ENCODE measurements at regions not wholly inside any gene's neighbourhood (a gene's known extent, or its start where the extent isn't known, plus 50 kb on each side); places are given as distances from the start of the nearest gene placed in this dataset.

DNA sequence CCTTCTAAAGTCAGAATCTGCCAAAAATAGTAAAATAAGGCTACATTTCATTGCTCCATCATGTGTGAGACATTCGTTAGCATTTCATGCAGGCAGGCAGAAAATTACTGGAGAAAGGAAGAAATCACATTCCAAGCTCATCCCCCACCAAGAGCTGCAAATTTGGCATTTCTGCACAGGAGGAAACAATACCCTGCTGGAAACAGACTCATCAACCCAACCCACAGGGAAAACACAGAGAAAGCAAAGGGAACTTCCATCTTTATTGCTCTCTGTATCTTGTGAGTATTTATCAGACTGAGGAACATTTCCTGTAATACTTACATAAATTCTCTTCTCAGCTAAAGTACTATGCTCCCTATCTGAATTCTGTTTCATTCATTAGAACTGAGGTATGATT lies 95.7 kb downstream of the KCTD12 start:
- Histone ChIP-seq H3K4me3 (ENCODE audit: low read length) (no peak overlapping the region), H3K36me3 (ENCODE audit: insufficient read depth, low read length) (no peaks in the 10 kb centered on the region), H3K4me1 (ENCODE audit: insufficient read depth, low read length) (no peaks in the 10 kb centered on the region), H3K27ac (ENCODE audit: low read depth in 1 of 2, low read length in 2 of 2) (no peak overlapping the region), H3K27me3 (ENCODE audit: control insufficient read depth in 1 of 2, insufficient read depth in 2 of 2, low read length in 2 of 2) (no peaks in the 10 kb centered on the region), H3K9me3 (ENCODE audit: control insufficient read depth in 1 of 2, insufficient read depth in 1 of 2, low read length in 2 of 2) (no peaks in the 10 kb centered on the region)
- H3K4me1 Mint-ChIP-seq (ENCODE audit: low read depth): no peaks in the 10 kb centered on the region
- ATAC-seq (ENCODE audit: poor library complexity): no peak
- no peaks in the 10 kb centered on the region for H3K36me3 Mint-ChIP-seq (ENCODE audit: low read depth)
- H3K27me3 Mint-ChIP-seq: no peaks in the 10 kb centered on the region
- peak in 1 of 14 experiments; percentile 9 for DNase-seq
- ChIA-PET CTCF (no interaction called here), POLR2A (no interaction called here)
- H3K9me3 Mint-ChIP-seq: peaks cover 5% of the 10 kb centered on the region
- no peak overlapping the region for H3K27ac Mint-ChIP-seq
- no peak overlapping the region for H3K4me3 Mint-ChIP-seq
- intact Hi-C loops (cut with DNase I, micrococcal nuclease): no loop called here
- TF ChIP-seq, protein P1, sequence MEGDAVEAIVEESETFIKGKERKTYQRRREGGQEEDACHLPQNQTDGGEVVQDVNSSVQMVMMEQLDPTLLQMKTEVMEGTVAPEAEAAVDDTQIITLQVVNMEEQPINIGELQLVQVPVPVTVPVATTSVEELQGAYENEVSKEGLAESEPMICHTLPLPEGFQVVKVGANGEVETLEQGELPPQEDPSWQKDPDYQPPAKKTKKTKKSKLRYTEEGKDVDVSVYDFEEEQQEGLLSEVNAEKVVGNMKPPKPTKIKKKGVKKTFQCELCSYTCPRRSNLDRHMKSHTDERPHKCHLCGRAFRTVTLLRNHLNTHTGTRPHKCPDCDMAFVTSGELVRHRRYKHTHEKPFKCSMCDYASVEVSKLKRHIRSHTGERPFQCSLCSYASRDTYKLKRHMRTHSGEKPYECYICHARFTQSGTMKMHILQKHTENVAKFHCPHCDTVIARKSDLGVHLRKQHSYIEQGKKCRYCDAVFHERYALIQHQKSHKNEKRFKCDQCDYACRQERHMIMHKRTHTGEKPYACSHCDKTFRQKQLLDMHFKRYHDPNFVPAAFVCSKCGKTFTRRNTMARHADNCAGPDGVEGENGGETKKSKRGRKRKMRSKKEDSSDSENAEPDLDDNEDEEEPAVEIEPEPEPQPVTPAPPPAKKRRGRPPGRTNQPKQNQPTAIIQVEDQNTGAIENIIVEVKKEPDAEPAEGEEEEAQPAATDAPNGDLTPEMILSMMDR (IDR thresholded peaks at IDR 0.05): no peak

DNA sequence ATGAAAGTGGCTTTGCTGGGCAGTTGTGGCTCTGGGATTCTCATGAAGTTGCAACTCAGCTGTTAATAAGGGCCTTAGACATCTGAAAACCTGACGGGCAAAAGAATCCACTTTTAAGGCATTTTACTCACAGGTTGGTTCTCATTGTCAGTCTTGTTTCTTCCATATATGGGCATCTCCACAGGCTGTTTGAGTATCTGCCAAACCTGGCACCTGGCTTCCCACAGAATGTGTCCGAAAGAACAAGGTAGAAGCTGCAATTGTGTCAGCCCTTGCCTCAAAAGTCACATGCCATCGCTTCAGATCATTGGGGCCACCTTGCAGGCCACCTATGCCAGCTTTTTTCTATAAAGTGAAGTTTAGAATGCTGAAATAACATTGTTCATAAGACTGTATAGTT lies 102.4 kb downstream of the KCTD12 start:
- Histone ChIP-seq H3K4me1 (ENCODE audit: insufficient read depth, low read length) (no peaks in the 10 kb centered on the region), H3K36me3 (ENCODE audit: insufficient read depth, low read length) (no peaks in the 10 kb centered on the region), H3K9me3 (ENCODE audit: control insufficient read depth in 1 of 2, insufficient read depth in 1 of 2, low read length in 2 of 2) (no peaks in the 10 kb centered on the region), H3K4me3 (ENCODE audit: low read length) (no peak overlapping the region), H3K27ac (ENCODE audit: low read depth in 1 of 2, low read length in 2 of 2) (no peak overlapping the region), H3K27me3 (ENCODE audit: control insufficient read depth in 1 of 2, insufficient read depth in 2 of 2, low read length in 2 of 2) (no peaks in the 10 kb centered on the region)
- Mint-ChIP-seq H3K27me3 (peaks cover 4% of the 10 kb centered on the region), H3K27ac (no peak overlapping the region), H3K4me1 (ENCODE audit: low read depth) (no peaks in the 10 kb centered on the region), H3K4me3 (no peak overlapping the region), H3K36me3 (ENCODE audit: low read depth) (no peaks in the 10 kb centered on the region), H3K9me3 (peaks cover 5% of the 10 kb centered on the region)
- intact Hi-C loops (cut with DNase I, micrococcal nuclease): no loop called here
- TF ChIP-seq, protein P1 (IDR thresholded peaks at IDR 0.05): no peak
- CTCF ChIA-PET: interaction anchor here (0.5 kb wide), 1 partner anchor 957 kb away, joined by 5 read pairs; no protein-coding TSS in a partner anchor
- POLR2A ChIA-PET: no interaction called here
- no peak for ATAC-seq (ENCODE audit: poor library complexity)
- no peak for DNase-seq

DNA sequence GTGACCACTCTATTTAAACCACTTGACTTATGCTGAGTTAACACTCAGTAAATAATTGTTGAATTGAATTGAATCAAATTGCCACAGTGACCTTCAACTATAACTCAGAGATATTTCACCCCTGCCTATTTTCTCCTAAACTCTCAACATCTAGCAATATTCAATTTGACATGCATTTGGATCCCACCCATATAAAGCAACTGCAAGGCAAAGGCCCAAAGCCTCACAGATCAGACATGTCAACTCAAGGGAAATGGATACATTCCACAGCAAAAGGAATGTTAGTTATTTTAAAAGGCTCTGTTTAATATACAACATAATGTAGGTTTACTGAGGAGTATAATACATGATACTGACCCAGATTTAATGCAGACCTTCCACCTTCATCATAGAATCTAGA lies 107.4 kb downstream of the KCTD12 start:
- H3K36me3 ChIP-seq (ENCODE audit: insufficient read depth, low read length): no peaks in the 10 kb centered on the region
- H3K27me3 ChIP-seq (ENCODE audit: control insufficient read depth in 1 of 2, insufficient read depth in 2 of 2, low read length in 2 of 2): no peaks in the 10 kb centered on the region
- H3K4me3 ChIP-seq (ENCODE audit: low read length): no peak overlapping the region
- ChIA-PET CTCF (no interaction called here), POLR2A (no interaction called here)
- peaks cover 4% of the 10 kb centered on the region for H3K27me3 Mint-ChIP-seq
- TF ChIP-seq, protein P1 (IDR thresholded peaks at IDR 0.05): no peak
- no peak for DNase-seq
- ATAC-seq (ENCODE audit: poor library complexity): no peak
- no peaks in the 10 kb centered on the region for H3K36me3 Mint-ChIP-seq (ENCODE audit: low read depth)
- H3K4me3 Mint-ChIP-seq: no peak overlapping the region
- no peak overlapping the region for H3K27ac ChIP-seq (ENCODE audit: low read depth in 1 of 2, low read length in 2 of 2)
- no peaks in the 10 kb centered on the region for H3K4me1 ChIP-seq (ENCODE audit: insufficient read depth, low read length)
- H3K9me3 ChIP-seq (ENCODE audit: control insufficient read depth in 1 of 2, insufficient read depth in 1 of 2, low read length in 2 of 2): no peaks in the 10 kb centered on the region
- no peak overlapping the region for H3K27ac Mint-ChIP-seq
- H3K9me3 Mint-ChIP-seq: no peaks in the 10 kb centered on the region
- H3K4me1 Mint-ChIP-seq (ENCODE audit: low read depth): no peaks in the 10 kb centered on the region
- intact Hi-C loops (cut with DNase I, micrococcal nuclease): no loop called here
